HG02970 (cell line): ENCODE measurements at regions not wholly inside any gene's neighbourhood (a gene's known extent, or its start where the extent isn't known, plus 50 kb on each side); places are given as distances from the start of the nearest gene placed in this dataset.

ENCODE experiments used
- ATAC-seq: cut with Tn5 transposase; IDR thresholded peaks from one replicate; pipeline ENCODE4 v1.9.1; 2021; ENCODE audit warnings: mild to moderate bottlenecking, moderate library complexity, moderate number of reproducible peaks; ENCODE audit not compliant: unreplicated experiment, low FRiP score

DNA sequence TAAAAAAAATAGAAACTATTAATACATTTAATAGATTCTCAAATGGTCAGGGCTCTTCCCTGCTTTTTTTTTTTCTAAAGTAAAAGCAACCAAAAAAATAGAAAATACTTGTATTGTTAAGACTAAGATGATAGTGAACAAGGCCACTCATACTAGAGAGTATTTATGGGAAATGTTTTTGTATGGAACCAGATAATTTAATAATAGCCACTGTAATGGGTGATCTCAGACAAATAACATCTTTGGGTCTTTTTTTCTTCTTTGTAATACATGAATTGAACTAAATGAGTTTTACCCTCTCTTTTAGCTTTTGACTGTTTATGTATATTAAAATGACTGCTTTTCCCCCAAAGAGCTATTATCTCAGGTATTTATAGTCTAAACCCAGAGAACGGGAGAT, 92.1 kb upstream of the ELOVL6 start:
- ATAC-seq = no peak

DNA sequence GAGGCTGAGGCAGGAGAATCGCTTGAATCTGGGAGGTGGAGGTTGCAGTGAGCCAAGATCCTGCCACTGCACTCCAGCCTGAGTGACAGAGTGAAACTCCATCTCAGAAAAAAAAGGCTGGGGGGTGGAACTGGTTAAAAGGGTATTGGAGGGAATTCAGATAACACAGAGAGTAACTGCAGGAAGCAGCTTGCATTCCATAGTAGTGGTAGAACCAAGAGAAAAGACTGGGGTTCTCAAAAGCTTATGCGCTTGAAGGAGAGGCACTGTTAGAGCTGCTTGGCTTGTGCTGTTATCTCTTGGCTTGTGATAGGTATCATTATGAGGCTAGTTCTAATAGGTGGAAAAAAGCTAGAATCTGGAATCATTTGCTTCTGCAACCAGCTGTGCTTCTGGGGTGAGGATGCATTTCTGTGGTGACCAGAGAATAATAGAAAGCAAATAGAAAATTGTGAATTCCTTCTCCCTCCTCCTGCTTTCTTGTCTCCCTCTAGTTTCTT, 91.2 kb upstream of the ELOVL6 start:
- ATAC-seq = no peak

DNA sequence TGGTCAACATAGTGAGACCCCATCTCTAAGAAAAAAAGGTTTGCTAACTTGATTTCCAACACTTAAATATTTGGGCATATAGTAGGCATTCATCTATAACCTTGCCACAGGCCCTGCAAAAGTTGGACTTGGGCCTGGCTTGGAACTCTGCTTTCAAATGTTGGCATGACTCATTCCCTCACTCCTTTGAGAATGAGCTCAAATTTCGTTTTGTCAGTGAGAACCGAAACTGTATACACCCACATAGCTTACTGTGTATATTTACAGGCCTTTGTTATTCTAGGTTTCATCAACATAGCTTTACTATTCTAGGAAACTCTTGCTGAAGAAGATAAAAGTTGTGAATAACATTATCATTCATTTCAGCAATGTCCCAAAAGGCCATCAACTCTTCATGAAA, 88.7 kb upstream of the ELOVL6 start:
- ATAC-seq = peak; percentile 94

DNA sequence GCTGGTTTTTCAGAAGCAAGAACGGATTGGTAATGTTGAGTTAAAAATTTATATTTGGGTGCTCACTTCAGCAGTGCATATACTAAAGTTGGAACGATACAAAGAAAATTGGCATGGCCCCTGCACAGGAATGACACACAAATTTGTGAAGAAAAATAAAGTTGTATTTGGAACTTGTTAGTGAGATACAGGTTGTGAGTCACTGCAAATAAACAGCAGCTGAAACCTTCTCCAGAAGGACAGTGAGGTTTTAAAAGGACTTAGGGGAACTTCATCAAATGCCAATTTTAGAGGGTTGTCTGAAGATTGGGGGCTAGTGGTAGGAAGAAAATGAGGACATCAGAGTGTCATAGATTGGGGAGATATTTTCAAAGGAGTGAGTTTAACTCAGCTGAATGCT, 79.7 kb upstream of the ELOVL6 start:
- ATAC-seq = no peak

DNA sequence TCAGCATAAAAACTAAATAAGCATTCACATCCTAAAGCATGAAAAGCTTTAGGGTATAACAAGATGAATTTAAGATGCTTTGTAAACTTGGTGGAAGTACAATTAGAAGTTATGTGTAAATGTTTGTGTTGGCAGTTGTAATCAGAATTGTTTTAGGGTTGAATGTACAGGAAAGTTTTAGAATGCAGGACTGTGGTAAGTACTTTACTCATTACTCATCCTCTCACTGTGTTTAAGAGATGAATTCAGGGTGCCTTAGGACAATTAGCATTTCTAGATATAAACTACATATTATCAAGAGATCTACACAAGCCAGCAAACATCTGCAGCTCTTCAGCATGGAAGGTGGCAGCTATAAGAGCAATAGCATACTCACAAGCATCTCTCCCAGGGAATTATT, 77.5 kb upstream of the ELOVL6 start:
- no peak for ATAC-seq

DNA sequence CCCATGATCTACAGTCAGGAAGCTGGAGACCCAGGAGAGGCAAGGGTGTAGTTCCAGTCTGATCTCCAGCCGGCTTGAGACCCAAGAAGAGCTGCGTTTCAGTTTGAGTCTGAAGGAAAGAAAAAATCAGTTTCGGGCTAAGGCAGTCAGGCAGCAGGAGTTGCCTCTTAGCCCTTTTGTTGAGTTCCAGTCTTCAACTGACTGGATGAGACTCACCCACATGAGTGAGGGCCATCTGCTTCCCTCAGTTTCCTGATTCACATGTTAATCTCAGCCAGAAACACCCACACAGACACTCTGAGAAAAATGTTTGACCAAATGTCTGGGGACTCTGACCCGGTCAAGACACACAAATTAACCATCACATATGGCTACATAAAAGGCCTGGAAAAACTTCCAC, 73.6 kb upstream of the ELOVL6 start:
- ATAC-seq = no peak

DNA sequence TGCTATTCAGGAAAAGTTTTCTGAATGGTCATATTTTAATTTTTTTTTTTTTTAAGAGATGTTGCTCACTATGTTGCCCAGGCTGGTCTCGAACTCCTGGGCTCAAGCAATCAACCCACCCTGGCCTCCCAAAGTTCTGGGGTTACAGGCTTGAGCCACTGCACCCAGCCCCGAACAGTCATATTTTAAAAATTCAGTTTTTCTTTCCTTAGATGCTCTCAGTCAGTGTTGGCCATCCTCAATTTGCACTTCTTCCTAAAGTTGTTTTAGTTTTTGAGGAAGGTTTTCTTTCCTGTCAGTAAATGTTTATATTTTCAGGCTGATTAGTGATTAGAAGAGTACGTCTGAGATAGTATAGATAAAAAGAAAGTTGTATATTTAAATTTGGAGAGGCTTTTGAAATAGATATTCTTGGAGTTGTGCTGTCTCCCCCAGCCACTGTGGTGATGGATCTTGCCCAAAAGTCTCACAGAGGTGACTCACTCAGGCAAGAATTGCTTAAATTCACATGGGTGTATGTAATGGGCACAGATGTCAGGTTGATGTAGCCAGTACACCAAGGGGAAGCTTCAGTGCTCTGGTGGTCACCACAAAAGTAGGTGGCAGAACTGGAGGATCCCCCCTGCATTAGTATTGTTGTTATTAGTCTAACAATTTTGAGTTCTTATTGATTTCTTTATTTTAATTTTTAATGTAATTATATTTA, 72.2 kb upstream of the ELOVL6 start:
- ATAC-seq = no peak

DNA sequence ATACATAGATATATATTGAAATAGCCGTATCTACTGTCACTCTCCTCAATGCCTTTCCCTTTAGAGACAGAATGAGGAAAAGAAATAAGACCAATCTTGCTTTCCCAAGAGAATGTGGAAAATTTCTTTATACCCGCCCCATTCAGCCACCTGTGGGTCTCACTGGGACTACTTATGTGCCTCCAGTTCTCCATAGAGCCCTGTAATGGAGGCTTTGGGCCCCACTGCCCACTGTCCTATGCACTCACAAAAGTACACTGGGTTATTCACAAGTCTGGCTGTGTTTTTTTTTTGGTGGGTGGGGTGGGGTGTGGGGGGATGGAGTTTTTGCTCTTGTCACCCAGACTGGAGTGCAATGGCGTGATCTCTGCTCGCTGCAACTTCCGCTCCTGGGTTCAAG, 70.4 kb upstream of the ELOVL6 start:
- no peak for ATAC-seq

DNA sequence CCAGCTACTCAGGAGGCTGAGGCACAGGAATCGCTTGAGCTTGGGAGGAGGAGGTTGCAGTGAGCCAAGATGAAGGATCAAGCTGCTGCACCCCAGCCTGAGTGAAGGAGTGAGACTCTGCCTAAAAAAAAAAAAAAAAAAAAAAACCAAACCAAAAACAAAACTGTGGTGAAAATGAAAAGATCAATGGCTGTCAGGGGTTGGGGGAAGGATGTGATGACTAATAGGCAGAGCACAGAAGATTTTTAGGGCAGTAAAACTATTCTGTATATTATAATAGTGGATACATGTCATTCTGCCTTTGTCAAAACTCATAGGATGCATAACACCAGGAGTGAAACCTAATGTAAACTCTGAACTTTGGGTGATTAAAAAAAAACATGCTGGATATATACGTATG, 69.9 kb upstream of the ELOVL6 start:
- ATAC-seq = no peak

DNA sequence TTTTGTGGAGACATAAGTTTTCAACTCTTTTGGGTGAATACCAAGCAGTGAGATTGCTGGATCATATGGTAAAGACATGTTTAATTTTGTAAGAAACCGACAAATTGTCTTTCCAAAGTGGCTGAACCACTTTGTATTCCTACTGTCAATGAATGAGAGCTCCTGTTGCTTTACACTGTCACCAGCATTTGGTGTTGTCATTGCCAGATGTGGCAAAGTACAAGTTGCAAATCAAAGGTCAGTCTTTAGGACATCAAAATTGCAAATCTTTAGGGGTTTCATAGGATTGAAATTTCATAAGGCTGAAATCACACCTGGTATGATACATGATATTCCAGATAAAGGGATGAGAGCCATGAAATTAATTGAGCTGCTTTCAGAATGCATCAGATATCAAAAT, 67.7 kb upstream of the ELOVL6 start:
- no peak for ATAC-seq

DNA sequence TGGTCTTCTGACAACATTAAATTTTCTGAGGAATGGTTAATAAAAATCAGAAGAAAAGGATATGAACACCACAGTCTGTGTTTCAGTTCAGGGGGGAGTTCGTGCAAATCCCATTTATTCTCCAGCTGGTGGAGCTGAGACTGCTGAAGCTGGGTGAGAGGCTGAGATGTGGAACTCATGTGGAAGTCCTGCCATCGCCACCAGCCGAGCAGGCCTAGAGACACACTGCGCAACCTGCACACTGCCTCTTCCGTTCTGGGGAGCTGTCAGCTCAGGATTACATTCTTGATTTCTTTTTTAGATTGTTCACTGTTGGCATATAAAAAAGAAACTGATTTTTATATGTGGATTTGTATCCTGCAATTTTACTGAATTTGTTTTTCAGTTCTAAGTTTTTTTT, 66.6 kb upstream of the ELOVL6 start:
- no peak for ATAC-seq

DNA sequence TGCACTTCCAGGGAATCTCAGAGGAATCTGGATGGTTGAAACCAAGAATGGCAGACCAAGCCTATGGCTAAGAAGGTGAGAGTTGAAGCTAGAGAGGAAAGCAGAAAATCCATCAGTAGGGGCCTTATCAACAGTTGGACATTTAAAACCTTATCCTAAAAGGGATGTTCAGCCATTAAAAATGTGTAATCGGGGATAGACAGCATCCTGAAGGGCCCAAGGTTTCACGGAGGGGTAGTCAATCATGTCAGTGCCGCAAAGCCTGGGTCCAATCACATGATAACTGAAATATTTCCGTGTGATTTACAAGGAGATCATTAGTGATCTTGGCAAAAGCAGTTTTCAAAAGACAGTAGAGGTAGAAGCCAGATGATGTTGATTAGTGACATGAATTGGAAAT, 61.9 kb upstream of the ELOVL6 start:
- no peak for ATAC-seq

DNA sequence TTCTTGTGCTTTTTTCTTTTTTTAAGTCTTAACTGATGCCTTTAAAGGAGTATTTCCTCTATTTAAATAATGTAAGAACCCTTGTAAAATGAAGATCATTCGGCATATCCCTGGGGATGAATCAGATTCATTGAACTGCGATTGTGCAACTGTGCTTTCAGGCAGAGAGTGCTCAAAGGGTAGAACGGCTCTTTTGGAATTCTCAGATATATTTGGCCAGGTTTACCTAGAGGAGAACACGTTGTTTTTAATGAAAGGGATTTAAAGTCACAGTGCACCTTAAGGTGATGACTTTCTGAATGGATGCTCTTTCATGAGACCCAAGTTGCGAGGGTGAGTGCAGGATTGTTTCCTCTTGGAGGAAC, 51.6 kb upstream of the ELOVL6 start:
- no peak for ATAC-seq

DNA sequence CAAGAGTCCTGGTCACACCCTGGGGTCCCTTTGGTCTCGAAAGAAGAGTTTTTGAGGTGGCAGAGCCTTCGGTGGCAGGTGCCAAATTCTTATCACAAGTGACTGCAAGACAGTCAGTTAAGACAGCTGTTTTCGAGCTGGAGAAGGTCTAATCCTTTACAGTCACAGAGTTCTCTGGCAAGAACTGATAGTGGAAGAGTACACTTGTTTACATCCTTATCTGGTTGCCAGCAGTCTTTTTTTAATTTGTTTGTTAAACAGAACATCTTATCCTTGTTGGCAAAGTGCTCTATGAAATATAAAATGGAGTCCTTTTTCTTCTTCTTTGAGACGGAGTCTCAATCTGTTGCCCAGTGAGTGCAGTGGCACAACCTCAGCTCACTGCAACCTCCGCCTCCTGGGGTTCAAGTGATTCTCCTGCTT, 50.4 kb upstream of the ELOVL6 start:
- no peak for ATAC-seq
